Calu3 (cell line): ENCODE measurements at regions not wholly inside any gene's neighbourhood (a gene's known extent, or its start where the extent isn't known, plus 50 kb on each side); places are given as distances from the start of the nearest gene placed in this dataset.

Source experiments
- BruUV-seq: library from RNA; stranded (reverse); fragments of 400-500 nt; replicated peaks from 2 replicates; lab custom pipeline; 2021; lab: Mats Ljungman, UMichigan
- CTCF ChIA-PET: fragments of 300-600 bp; sonication (Branson Sonifier 250); formaldehyde crosslinking; loops from one replicate; lab custom pipeline; 2022; ENCODE audit warnings: antibody characterized with exemption; lab: Charles Lee
- DNase-seq: peaks from one replicate; pipeline ENCODE4 v3.0.0; 2022
- H3K27ac Mint-ChIP-seq: one replicate; pipeline ENCODE4 v1.8.0; 2022; ENCODE audit warnings: mixed read lengths; ENCODE audit not compliant: unreplicated experiment
- H3K27me3 Mint-ChIP-seq: one replicate; pipeline ENCODE4 v1.8.0; 2022; ENCODE audit warnings: mixed read lengths; ENCODE audit not compliant: unreplicated experiment
- H3K36me3 Mint-ChIP-seq: one replicate; pipeline ENCODE4 v1.8.0; 2022; ENCODE audit warnings: mild to moderate bottlenecking, moderate library complexity, mixed read lengths; ENCODE audit not compliant: insufficient read depth, unreplicated experiment
- H3K4me1 Mint-ChIP-seq: one replicate; pipeline ENCODE4 v1.8.0; 2022; ENCODE audit warnings: mild to moderate bottlenecking, low read depth, mixed read lengths; ENCODE audit not compliant: unreplicated experiment
- H3K4me3 Mint-ChIP-seq: one replicate; pipeline ENCODE4 v1.8.0; 2022; ENCODE audit warnings: mild to moderate bottlenecking, low read depth, moderate library complexity, mixed read lengths; ENCODE audit not compliant: unreplicated experiment
- H3K9me3 Mint-ChIP-seq: one replicate; pipeline ENCODE4 v1.8.0; 2022; ENCODE audit warnings: low read depth, mixed read lengths; ENCODE audit not compliant: unreplicated experiment
- CTCF ChIP-seq: fragments of 200-600 bp; IDR thresholded peaks from one replicate; pipeline ENCODE4 v1.8.0; 2022; ENCODE audit warnings: antibody characterized with exemption; ENCODE audit not compliant: unreplicated experiment
- intact Hi-C: fragments of 100-400 bp; cut with micrococcal nuclease; formaldehyde crosslinking; loops from one replicate; pipeline ENCODE4 v1.10.0; 2022; ENCODE audit not compliant: unreplicated experiment

- no peaks in the 10 kb centered on the region for H3K36me3 Mint-ChIP-seq
- CTCF ChIA-PET = interaction anchor here (1.0 kb wide), 1 partner anchor 246 kb away, joined by 3 read pairs; no protein-coding TSS in a partner anchor
- no TSS peak for BruUV-seq
- intact Hi-C loops = no loop called here
- peaks cover 25% of the 10 kb centered on the region for H3K27me3 Mint-ChIP-seq
- H3K4me3 Mint-ChIP-seq = no peak overlapping the region
- H3K9me3 Mint-ChIP-seq = no peaks in the 10 kb centered on the region
- TF ChIP-seq CTCF = no peak
- no peak for DNase-seq
- H3K4me1 Mint-ChIP-seq = no peaks in the 10 kb centered on the region
- no peak overlapping the region for H3K27ac Mint-ChIP-seq
Measured at GRCh38 chr7:28315565-28316410, 96.5 kb upstream of the CREB5 start.

DNA sequence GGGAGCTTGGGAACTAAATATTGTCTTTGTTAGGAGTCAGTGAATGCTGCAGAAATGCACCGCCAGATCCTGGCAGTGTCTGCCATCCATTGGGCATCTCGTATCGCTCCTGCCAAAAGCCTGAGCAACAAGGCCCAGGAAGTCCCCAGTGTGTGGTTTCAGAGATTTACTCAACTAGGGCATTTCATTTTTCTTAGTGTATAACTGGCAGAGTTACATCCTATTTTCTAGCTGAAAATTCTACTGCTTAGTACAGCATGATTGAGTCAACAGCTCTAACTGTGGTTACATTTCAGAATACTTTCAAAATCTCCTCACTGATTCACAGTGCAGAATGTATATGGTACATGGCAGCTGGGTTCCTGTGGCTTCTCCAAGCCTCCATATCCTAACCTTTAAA, 95.8 kb upstream of the CREB5 start:
- intact Hi-C loops = no loop called here
- no TSS peak for BruUV-seq
- no peak overlapping the region for H3K4me3 Mint-ChIP-seq
- no peaks in the 10 kb centered on the region for H3K36me3 Mint-ChIP-seq
- CTCF ChIA-PET = interaction anchor here (1.0 kb wide), 1 partner anchor 246 kb away, joined by 3 read pairs; no protein-coding TSS in a partner anchor
- no peak for DNase-seq
- H3K9me3 Mint-ChIP-seq = no peaks in the 10 kb centered on the region
- peaks cover 29% of the 10 kb centered on the region for H3K27me3 Mint-ChIP-seq
- no peaks in the 10 kb centered on the region for H3K4me1 Mint-ChIP-seq
- no peak for TF ChIP-seq CTCF
- no peak overlapping the region for H3K27ac Mint-ChIP-seq

- Mint-ChIP-seq H3K36me3 (no peaks in the 10 kb centered on the region), H3K9me3 (no peaks in the 10 kb centered on the region), H3K4me1 (no peaks in the 10 kb centered on the region), H3K27ac (no peak overlapping the region), H3K4me3 (no peak overlapping the region), H3K27me3 (peaks cover 16% of the 10 kb centered on the region)
- CTCF ChIA-PET = no interaction called here
- intact Hi-C loops = no loop called here
- no TSS peak for BruUV-seq
- no peak for DNase-seq
- no peak for TF ChIP-seq CTCF
Measured at GRCh38 chr7:28318101-28318762, 94.1 kb upstream of the CREB5 start.

DNA sequence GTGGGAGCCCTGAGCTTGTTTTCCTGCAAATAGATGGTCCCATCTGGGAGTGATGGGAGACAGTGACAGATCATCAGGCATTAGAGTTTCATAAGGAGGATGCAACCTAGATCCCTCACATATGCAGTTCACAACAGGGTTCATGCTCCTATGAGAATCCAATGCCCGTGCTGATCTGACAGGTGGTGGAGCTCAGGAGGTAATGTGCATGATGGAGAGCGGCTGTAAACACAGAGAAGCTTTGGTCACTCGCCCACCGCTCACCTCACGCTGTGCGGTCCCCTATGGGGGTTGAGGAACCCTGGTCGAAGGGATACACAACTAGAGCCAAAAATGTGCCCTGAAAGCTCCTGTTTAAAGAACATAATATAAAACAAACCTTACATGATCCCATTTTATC, 88.5 kb upstream of the CREB5 start:
- BruUV-seq = no TSS peak
- Mint-ChIP-seq H3K4me3 (no peak overlapping the region), H3K27me3 (peaks cover 15% of the 10 kb centered on the region), H3K4me1 (no peaks in the 10 kb centered on the region), H3K9me3 (no peaks in the 10 kb centered on the region), H3K27ac (no peak overlapping the region), H3K36me3 (no peaks in the 10 kb centered on the region)
- intact Hi-C loops = no loop called here
- CTCF ChIA-PET = interaction anchor here (1.3 kb wide), 1 partner anchor 39 kb away, joined by 4 read pairs; no protein-coding TSS in a partner anchor
- DNase-seq = no peak
- TF ChIP-seq CTCF = no peak
